KMS-11 (cell line): ENCODE measurements at regions not wholly inside any gene's neighbourhood (a gene's known extent, or its start where the extent isn't known, plus 50 kb on each side); places are given as distances from the start of the nearest gene placed in this dataset.
A peak's percentile ranks its signal among the peaks of the same experiment; 100 is the strongest.

Source experiments
- H2AFZ ChIP-seq: fragments of 200-600 bp; sonication (generic); 2 replicates; pipeline ENCODE4 v1.6.1; 2016; ENCODE audit warnings: antibody characterized with exemption, mixed run types, low read depth
- H3K27ac ChIP-seq: fragments of 200-600 bp; sonication (generic); 2 replicates; pipeline ENCODE4 v1.6.1; 2016; ENCODE audit warnings: mild to moderate bottlenecking, mixed run types
- H3K27me3 ChIP-seq: fragments of 200-600 bp; sonication (generic); 2 replicates; pipeline ENCODE4 v1.6.1; 2017; ENCODE audit warnings: mild to moderate bottlenecking, low read depth, mixed run types, moderate library complexity; ENCODE audit not compliant: insufficient read depth
- H3K36me3 ChIP-seq: fragments of 200-600 bp; sonication (generic); 2 replicates; pipeline ENCODE4 v1.6.1; 2017; ENCODE audit warnings: mild to moderate bottlenecking, mixed run types; ENCODE audit not compliant: insufficient read depth
- H3K4me1 ChIP-seq: fragments of 200-600 bp; sonication (generic); 2 replicates; pipeline ENCODE4 v1.6.1; 2016; ENCODE audit warnings: mild to moderate bottlenecking, low read depth, mixed run types; ENCODE audit not compliant: poor library complexity, severe bottlenecking
- H3K4me2 ChIP-seq: fragments of 200-600 bp; sonication (generic); 2 replicates; pipeline ENCODE4 v1.7.0; 2016; ENCODE audit warnings: mild to moderate bottlenecking, mixed run types
- H3K4me3 ChIP-seq: fragments of 200-600 bp; sonication (generic); IDR thresholded peaks from 2 replicates; pipeline ENCODE4 v1.6.1; 2017; ENCODE audit warnings: low read depth, low read length, mixed read lengths; ENCODE audit not compliant: insufficient read depth
- H3K79me2 ChIP-seq: fragments of 200-600 bp; sonication (generic); 2 replicates; pipeline ENCODE4 v1.6.1; 2016; ENCODE audit warnings: low read depth, mixed run types; ENCODE audit not compliant: insufficient read depth
- H3K9ac ChIP-seq: fragments of 200-600 bp; sonication (generic); 2 replicates; pipeline ENCODE4 v1.6.1; 2016; ENCODE audit warnings: mild to moderate bottlenecking, mixed run types
- H4K20me1 ChIP-seq: fragments of 200-600 bp; sonication (generic); 2 replicates; pipeline ENCODE4 v1.6.1; 2016; ENCODE audit warnings: mild to moderate bottlenecking, mixed run types; ENCODE audit not compliant: insufficient read depth
- CTCF ChIP-seq: fragments of 200-600 bp; sonication (generic); conservative IDR thresholded peaks from 2 replicates; pipeline ENCODE4 v1.6.1; 2017; ENCODE audit warnings: low read depth, mild to moderate bottlenecking, antibody characterized with exemption, low read length, moderate library complexity, mixed read lengths

GRCh38 chr6:153215242-153215641 lies 84.2 kb upstream of the RGS17 start:
- TF ChIP-seq CTCF = no peak
- Histone ChIP-seq H3K27ac (no peak overlapping the region), H3K79me2 (no peaks in the 10 kb centered on the region), H3K27me3 (no peaks in the 10 kb centered on the region), H3K9ac (no peak overlapping the region), H3K4me2 (no peak overlapping the region), H4K20me1 (no peaks in the 10 kb centered on the region), H3K4me3 (no peak overlapping the region), H2AFZ (no peak overlapping the region), H3K36me3 (no peaks in the 10 kb centered on the region), H3K4me1 (peaks cover 7% of the 10 kb centered on the region)

GRCh38 chr6:153214436-153214835 lies 83.4 kb upstream of the RGS17 start:
- Histone ChIP-seq H3K9ac (no peak overlapping the region), H3K36me3 (no peaks in the 10 kb centered on the region), H3K27me3 (no peaks in the 10 kb centered on the region), H3K4me2 (no peak overlapping the region), H3K4me3 (no peak overlapping the region), H3K27ac (no peak overlapping the region), H4K20me1 (no peaks in the 10 kb centered on the region), H3K4me1 (peaks cover 14% of the 10 kb centered on the region), H3K79me2 (no peaks in the 10 kb centered on the region), H2AFZ (no peak overlapping the region)
- TF ChIP-seq CTCF = no peak

- Histone ChIP-seq H4K20me1 (no peaks in the 10 kb centered on the region), H3K4me2 (peak overlapping the region; percentile 45), H3K36me3 (no peaks in the 10 kb centered on the region), H3K27me3 (no peaks in the 10 kb centered on the region), H3K9ac (no peak overlapping the region), H3K79me2 (no peaks in the 10 kb centered on the region), H2AFZ (no peak overlapping the region), H3K4me1 (peaks cover 14% of the 10 kb centered on the region), H3K27ac (no peak overlapping the region), H3K4me3 (no peak overlapping the region)
- TF ChIP-seq CTCF = no peak
Observed at GRCh38 chr6:153210083-153210482, 79.0 kb upstream of the RGS17 start.

- TF ChIP-seq CTCF = no peak
- no peak overlapping the region for H3K9ac ChIP-seq
- H3K27ac ChIP-seq = no peak overlapping the region
- no peaks in the 10 kb centered on the region for H3K36me3 ChIP-seq
- peaks cover 14% of the 10 kb centered on the region for H3K4me1 ChIP-seq
- H3K4me3 ChIP-seq = no peak overlapping the region
- no peaks in the 10 kb centered on the region for H3K27me3 ChIP-seq
- H4K20me1 ChIP-seq = no peaks in the 10 kb centered on the region
- no peaks in the 10 kb centered on the region for H3K79me2 ChIP-seq
- H3K4me2 ChIP-seq = no peak overlapping the region
- H2AFZ ChIP-seq = no peak overlapping the region
Observed at GRCh38 chr6:153208706-153209105, 77.6 kb upstream of the RGS17 start.
